ENCODE measurements at regions not wholly inside any gene's neighbourhood (a gene's known extent, or its start where the extent isn't known, plus 50 kb on each side); places are given as distances from the start of the nearest gene placed in this dataset.
A peak's percentile ranks its signal among the peaks of the same experiment; 100 is the strongest.

- H3K27ac ChIP-seq (ENCODE audit: low read depth in 1 of 2, low read length in 1 of 2) = no peak overlapping the region
- H3K27me3 ChIP-seq (ENCODE audit: control insufficient read depth in 3 of 3, insufficient read depth in 3 of 3, low read length in 2 of 3) = no peaks in the 10 kb centered on the region
- ATAC-seq (ENCODE audit: insufficient read depth, low FRiP score) (no peak), DNase-seq (no peak)
- no peak overlapping the region for H3K4me3 ChIP-seq
- H3K9me3 ChIP-seq (ENCODE audit: control insufficient read depth in 4 of 4, insufficient read depth in 3 of 4, low read length in 3 of 4) = no peaks in the 10 kb centered on the region
- H3K36me3 ChIP-seq (ENCODE audit: control insufficient read depth in 4 of 4, insufficient read depth in 4 of 4, low read length in 4 of 4) = no peaks in the 10 kb centered on the region
- H3K9ac ChIP-seq (ENCODE audit: insufficient read depth in 1 of 2, low read length in 2 of 2) = no peak overlapping the region
- H3K4me1 ChIP-seq (ENCODE audit: control insufficient read depth in 5 of 5, insufficient read depth in 5 of 5, low read length in 5 of 5) = peaks cover 0 to 12% (median 4%) of the 10 kb centered on the region in 5 donors
- TF ChIP-seq CTCF (IDR thresholded peaks at IDR 0.05; ENCODE audit: control extremely low read depth, extremely low read depth) = no peak
- WGBS, 2 donors = 63 to 82% methylated on average over 1 of the region's 1 CpG
Observed at GRCh38 chr17:59501690-59502089, 63.7 kb upstream of the DHX40 start.

- Histone ChIP-seq H3K9ac (ENCODE audit: insufficient read depth in 1 of 2, low read length in 2 of 2) (no peak overlapping the region), H3K4me3 (no peak overlapping the region), H3K4me1 (ENCODE audit: control insufficient read depth in 5 of 5, insufficient read depth in 5 of 5, low read length in 5 of 5) (peaks cover 0 to 12% (median 4%) of the 10 kb centered on the region in 5 donors), H3K27ac (ENCODE audit: low read depth in 1 of 2, low read length in 1 of 2) (no peak overlapping the region), H3K27me3 (ENCODE audit: control insufficient read depth in 3 of 3, insufficient read depth in 3 of 3, low read length in 2 of 3) (no peaks in the 10 kb centered on the region), H3K36me3 (ENCODE audit: control insufficient read depth in 4 of 4, insufficient read depth in 4 of 4, low read length in 4 of 4) (no peaks in the 10 kb centered on the region), H3K9me3 (ENCODE audit: control insufficient read depth in 4 of 4, insufficient read depth in 3 of 4, low read length in 3 of 4) (no peaks in the 10 kb centered on the region)
- no peak for TF ChIP-seq CTCF (IDR thresholded peaks at IDR 0.05; ENCODE audit: control extremely low read depth, extremely low read depth)
- DNase-seq (no peak), ATAC-seq (ENCODE audit: insufficient read depth, low FRiP score) (no peak)
Observed at GRCh38 chr17:59502800-59503199, 62.6 kb upstream of the DHX40 start.

- Histone ChIP-seq H3K4me3 (no peak overlapping the region), H3K4me1 (ENCODE audit: control insufficient read depth in 5 of 5, insufficient read depth in 5 of 5, low read length in 5 of 5) (peaks cover 0 to 10% (median 3%) of the 10 kb centered on the region in 5 donors), H3K9me3 (ENCODE audit: control insufficient read depth in 4 of 4, insufficient read depth in 3 of 4, low read length in 3 of 4) (no peaks in the 10 kb centered on the region), H3K9ac (ENCODE audit: insufficient read depth in 1 of 2, low read length in 2 of 2) (no peak overlapping the region), H3K36me3 (ENCODE audit: control insufficient read depth in 4 of 4, insufficient read depth in 4 of 4, low read length in 4 of 4) (no peaks in the 10 kb centered on the region), H3K27ac (ENCODE audit: low read depth in 1 of 2, low read length in 1 of 2) (no peak overlapping the region), H3K27me3 (ENCODE audit: control insufficient read depth in 3 of 3, insufficient read depth in 3 of 3, low read length in 2 of 3) (no peaks in the 10 kb centered on the region)
- DNase-seq (peak; percentile 81 to 97 (median 89)), ATAC-seq (ENCODE audit: insufficient read depth, low FRiP score) (no peak)
- 72 to 79% methylated on average over 3 of the region's 3 CpGs for WGBS, 2 donors
- no peak for TF ChIP-seq CTCF (IDR thresholded peaks at IDR 0.05; ENCODE audit: control extremely low read depth, extremely low read depth)
Observed at GRCh38 chr17:59503500-59503899, 61.9 kb upstream of the DHX40 start.

GRCh38 chr17:59504821-59505220 is 60.6 kb upstream of the DHX40 start:
- no peak for DNase-seq
- no peak for ATAC-seq (ENCODE audit: insufficient read depth, low FRiP score)

More at GRCh38 chr17:59504821-59505220, 60.6 kb upstream of the DHX40 start:
- Histone ChIP-seq H3K27me3 (ENCODE audit: control insufficient read depth in 3 of 3, insufficient read depth in 3 of 3, low read length in 2 of 3) (no peaks in the 10 kb centered on the region), H3K9ac (ENCODE audit: insufficient read depth in 1 of 2, low read length in 2 of 2) (no peak overlapping the region), H3K27ac (ENCODE audit: low read depth in 1 of 2, low read length in 1 of 2) (no peak overlapping the region), H3K4me1 (ENCODE audit: control insufficient read depth in 5 of 5, insufficient read depth in 5 of 5, low read length in 5 of 5) (peaks cover 0 to 5% (median 0%) of the 10 kb centered on the region in 5 donors), H3K9me3 (ENCODE audit: control insufficient read depth in 4 of 4, insufficient read depth in 3 of 4, low read length in 3 of 4) (no peaks in the 10 kb centered on the region), H3K4me3 (no peak overlapping the region), H3K36me3 (ENCODE audit: control insufficient read depth in 4 of 4, insufficient read depth in 4 of 4, low read length in 4 of 4) (no peaks in the 10 kb centered on the region)
- WGBS, 2 donors = 95 to 96% methylated on average over 4 of the region's 4 CpGs
- no peak for TF ChIP-seq CTCF (IDR thresholded peaks at IDR 0.05; ENCODE audit: control extremely low read depth, extremely low read depth)
